Testis (tissue), 2 donors: ENCODE measurements at regions not wholly inside any gene's neighbourhood (a gene's known extent, or its start where the extent isn't known, plus 50 kb on each side); places are given as distances from the start of the nearest gene placed in this dataset.
"Not testable (repeated sequence)": the region's sequence is repeated elsewhere in the genome, so short reads cannot be mapped to it uniquely, and the experiment has no call there.

ENCODE experiments used
- DNase-seq: peaks from one replicate; pipeline ENCODE4 v3.0.0-alpha.2; 2019
- H3K27ac ChIP-seq, 2 donors: fragments of 200-600 bp; sonication (generic); one replicate each; pipeline ENCODE4 v1.5.1; 2019
- H3K27me3 ChIP-seq: fragments of 200-600 bp; sonication (generic); one replicate; pipeline ENCODE4 v1.5.1; 2019
- H3K36me3 ChIP-seq: fragments of 200-600 bp; sonication (generic); one replicate; pipeline ENCODE4 v1.5.1; 2017; ENCODE audit warnings: low read depth; ENCODE audit errors: missing control alignments
- H3K4me1 ChIP-seq: fragments of 200-600 bp; sonication (generic); one replicate; pipeline ENCODE4 v1.5.1; 2019
- H3K4me3 ChIP-seq, 2 donors: fragments of 200-600 bp; sonication (generic); one replicate each; pipeline ENCODE4 v1.5.1; 2017 to 2019
- H3K9me3 ChIP-seq: fragments of 200-600 bp; sonication (generic); one replicate; pipeline ENCODE4 v1.5.1; 2017
- POLR2A ChIP-seq: fragments of 450-650 bp; IDR thresholded peaks from one replicate; pipeline ENCODE4 v1.6.1; 2017; ENCODE audit warnings: antibody characterized with exemption, mild to moderate bottlenecking, moderate library complexity
- WGBS, 2 donors: methylation state at CpG; one replicate each; pipeline ENCODE4 v1.1.5; 2018; 5-methylcytosine and 5-hydroxymethylcytosine counted together
- intact Hi-C: fragments of 100-400 bp; cut with DNase I; formaldehyde crosslinking; loops from one replicate; pipeline ENCODE4 v1.15.1; 2023; ENCODE audit warnings: low total_unique reads
- TF ChIP-seq, protein P1 (sequence below), 3 experiments: fragments of 450-650 bp in 2 of 3; fragments of 200-600 bp in 1 of 3; sonication (generic) in 1 of 3; IDR thresholded peaks; one replicate each; pipeline ENCODE4 v1.5.1; 2016 to 2019; ENCODE audit warnings: antibody characterized with exemption in 3 of 3, mild to moderate bottlenecking in 2 of 3, moderate library complexity in 1 of 3

DNA sequence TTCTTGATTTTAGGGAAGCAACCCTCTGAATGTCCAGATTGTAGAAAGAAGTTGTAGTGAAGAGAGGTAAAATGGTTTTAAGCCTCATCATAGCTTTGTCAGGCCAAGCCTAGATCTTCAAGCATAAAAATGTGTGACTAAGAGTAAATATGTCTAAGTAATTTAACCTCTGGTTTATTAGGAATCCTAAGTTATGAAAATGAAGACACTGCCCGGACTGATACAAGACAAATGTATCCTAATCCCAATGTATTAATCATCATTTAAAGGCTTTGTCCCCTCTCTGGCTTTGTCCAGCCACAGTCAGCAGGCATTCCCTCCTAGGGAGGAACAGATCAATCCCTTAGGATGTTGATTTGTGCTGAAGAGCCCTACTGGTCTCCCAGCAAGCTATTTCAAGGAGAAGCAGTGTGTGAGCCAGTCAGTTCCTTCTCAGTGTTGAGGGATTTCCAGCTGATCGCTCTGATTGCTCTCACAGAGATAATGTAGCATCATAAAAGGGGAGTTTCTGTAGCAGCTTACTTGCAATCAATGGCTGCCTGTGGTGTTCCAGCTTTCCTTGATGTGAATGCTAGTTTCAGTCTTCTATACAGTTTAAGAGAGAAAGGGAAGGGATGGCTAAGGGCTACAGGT lies 796.1 kb downstream of the EPHA4 start:
- no peaks in the 10 kb centered on the region for H3K36me3 ChIP-seq
- H3K27me3 ChIP-seq: no peaks in the 10 kb centered on the region
- H3K9me3 ChIP-seq: no peaks in the 10 kb centered on the region
- H3K27ac ChIP-seq: no peak overlapping the region
- H3K4me3 ChIP-seq: no peak overlapping the region
- intact Hi-C loops: no loop called here
- 77 to 89% methylated on average over 2 of the region's 2 CpGs for WGBS, 2 donors
- no peaks in the 10 kb centered on the region for H3K4me1 ChIP-seq
- TF ChIP-seq, protein P1, sequence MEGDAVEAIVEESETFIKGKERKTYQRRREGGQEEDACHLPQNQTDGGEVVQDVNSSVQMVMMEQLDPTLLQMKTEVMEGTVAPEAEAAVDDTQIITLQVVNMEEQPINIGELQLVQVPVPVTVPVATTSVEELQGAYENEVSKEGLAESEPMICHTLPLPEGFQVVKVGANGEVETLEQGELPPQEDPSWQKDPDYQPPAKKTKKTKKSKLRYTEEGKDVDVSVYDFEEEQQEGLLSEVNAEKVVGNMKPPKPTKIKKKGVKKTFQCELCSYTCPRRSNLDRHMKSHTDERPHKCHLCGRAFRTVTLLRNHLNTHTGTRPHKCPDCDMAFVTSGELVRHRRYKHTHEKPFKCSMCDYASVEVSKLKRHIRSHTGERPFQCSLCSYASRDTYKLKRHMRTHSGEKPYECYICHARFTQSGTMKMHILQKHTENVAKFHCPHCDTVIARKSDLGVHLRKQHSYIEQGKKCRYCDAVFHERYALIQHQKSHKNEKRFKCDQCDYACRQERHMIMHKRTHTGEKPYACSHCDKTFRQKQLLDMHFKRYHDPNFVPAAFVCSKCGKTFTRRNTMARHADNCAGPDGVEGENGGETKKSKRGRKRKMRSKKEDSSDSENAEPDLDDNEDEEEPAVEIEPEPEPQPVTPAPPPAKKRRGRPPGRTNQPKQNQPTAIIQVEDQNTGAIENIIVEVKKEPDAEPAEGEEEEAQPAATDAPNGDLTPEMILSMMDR (IDR thresholded peaks at IDR 0.05): no peak
- no peak for TF ChIP-seq POLR2A
- no peak for DNase-seq

DNA sequence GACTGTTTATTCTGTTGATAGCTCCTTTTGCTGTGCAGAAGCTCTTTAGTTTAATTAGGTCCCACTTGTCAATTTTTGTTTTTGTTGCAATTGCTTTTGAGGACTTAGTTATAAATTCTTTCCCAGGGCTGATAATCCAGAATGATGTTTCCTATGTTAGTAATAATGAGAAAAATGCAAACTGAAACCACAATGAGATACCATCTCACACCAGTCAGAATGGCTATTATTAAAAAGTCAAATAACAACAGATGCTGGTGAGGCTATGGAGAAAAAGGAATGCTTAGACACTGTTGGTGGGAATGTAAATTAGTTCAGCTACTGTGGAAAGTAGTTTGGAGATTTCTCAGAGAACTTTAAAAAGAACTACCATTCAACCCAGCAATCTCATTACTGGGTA lies 793.0 kb downstream of the EPHA4 start:
- H3K27me3 ChIP-seq, H3K27ac ChIP-seq, H3K4me3 ChIP-seq, DNase-seq, intact Hi-C loops, H3K4me1 ChIP-seq, H3K9me3 ChIP-seq, H3K36me3 ChIP-seq: not testable (repeated sequence)

DNA sequence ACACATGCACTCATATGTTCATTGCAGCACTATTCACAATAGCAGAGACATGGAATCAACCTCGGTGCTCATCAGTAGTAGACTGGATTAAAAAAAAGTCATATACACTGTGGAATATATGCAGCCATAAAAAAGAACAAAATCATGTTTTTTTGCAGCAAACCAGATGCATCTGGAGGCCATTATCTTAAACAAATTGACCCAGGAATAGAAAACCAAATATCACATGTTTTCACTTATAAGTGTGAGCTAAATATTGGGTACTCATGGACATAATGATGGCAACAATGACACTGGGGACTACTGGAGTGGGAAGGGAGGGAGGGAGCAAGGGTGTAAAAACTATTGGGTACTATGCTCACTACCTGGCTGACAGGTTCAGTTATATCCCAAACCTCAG lies 792.6 kb downstream of the EPHA4 start:
- TF ChIP-seq, protein P1 (IDR thresholded peaks at IDR 0.05): no peak
- no peak for TF ChIP-seq POLR2A
- H3K36me3 ChIP-seq: no peaks in the 10 kb centered on the region
- H3K9me3 ChIP-seq: no peaks in the 10 kb centered on the region
- H3K27ac ChIP-seq: no peak overlapping the region
- no peak for DNase-seq
- no peaks in the 10 kb centered on the region for H3K27me3 ChIP-seq
- 90 to 92% methylated on average over 1 of the region's 1 CpG for WGBS, 2 donors
- no peaks in the 10 kb centered on the region for H3K4me1 ChIP-seq
- no peak overlapping the region for H3K4me3 ChIP-seq
- intact Hi-C loops: no loop called here

DNA sequence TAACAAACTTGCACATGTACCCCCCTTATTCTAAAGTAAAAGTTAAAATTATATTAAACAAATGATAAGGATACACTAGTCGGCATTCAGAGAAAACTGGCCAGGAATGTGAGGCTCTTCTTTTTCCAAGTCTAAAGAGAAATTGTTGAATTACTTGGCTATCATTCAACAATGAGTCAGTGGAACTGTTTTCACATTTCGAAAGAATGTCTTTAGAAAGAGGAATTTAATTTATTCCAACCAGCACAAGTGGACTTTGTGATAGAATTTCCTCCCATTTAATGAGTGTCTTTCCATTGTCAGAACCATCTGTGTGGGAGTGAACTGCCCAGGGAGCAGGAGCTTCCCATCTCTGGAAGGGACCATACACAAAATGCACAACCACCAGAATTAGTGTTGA lies 792.2 kb downstream of the EPHA4 start:
- Histone ChIP-seq H3K27ac (no peak overlapping the region), H3K36me3 (no peaks in the 10 kb centered on the region), H3K9me3 (no peaks in the 10 kb centered on the region), H3K27me3 (no peaks in the 10 kb centered on the region), H3K4me3 (no peak overlapping the region), H3K4me1 (no peaks in the 10 kb centered on the region)
- intact Hi-C loops: no loop called here
- DNase-seq: peak; percentile 26
- WGBS, 2 donors: 36 to 38% methylated on average over 2 of the region's 2 CpGs
- TF ChIP-seq, protein P1 (IDR thresholded peaks at IDR 0.05): no peak
- TF ChIP-seq POLR2A: no peak

DNA sequence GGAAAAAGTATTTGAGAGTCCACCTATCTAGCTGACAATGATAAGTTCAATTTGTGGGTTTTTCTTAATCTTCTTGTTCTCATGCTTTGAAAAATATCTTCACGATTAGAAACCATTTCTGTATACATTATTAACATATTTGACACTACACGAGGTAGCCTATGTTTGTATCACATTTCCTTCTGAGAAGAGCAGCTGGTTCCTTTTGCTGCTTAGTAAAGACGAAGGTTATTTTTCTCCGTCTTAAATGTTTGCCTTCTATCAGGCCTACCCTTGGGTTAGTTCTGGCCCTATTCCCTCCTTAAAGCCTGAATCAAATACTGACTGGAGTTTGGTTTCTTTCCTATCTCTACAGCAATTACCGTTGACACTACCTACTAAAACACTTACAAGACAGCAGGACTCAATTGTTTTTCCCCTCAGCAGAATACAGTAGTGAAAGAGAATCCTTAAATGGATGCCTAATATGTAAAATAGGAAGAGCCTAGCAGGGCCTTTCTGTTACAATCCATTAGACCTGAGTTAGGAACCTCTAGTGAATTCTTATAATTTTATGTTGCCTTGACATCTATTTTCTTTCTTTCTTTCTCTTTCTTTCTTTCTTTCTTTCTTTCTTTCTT lies 790.4 kb downstream of the EPHA4 start:
- H3K9me3 ChIP-seq: no peaks in the 10 kb centered on the region

More for the DNA sequence above, 790.4 kb downstream of the EPHA4 start:
- Histone ChIP-seq H3K4me3 (no peak overlapping the region), H3K36me3 (no peaks in the 10 kb centered on the region), H3K4me1 (no peaks in the 10 kb centered on the region), H3K27ac (no peak overlapping the region), H3K27me3 (no peaks in the 10 kb centered on the region)
- no peak for TF ChIP-seq POLR2A
- TF ChIP-seq, protein P1 (IDR thresholded peaks at IDR 0.05): no peak
- intact Hi-C loops: no loop called here
- DNase-seq: no peak
- WGBS, 2 donors: 64 to 75% methylated on average over 5 of the region's 5 CpGs
